Activated CD8-positive, alpha-beta T cell treated with anti-CD3 and anti-CD28 coated beads for 36 hours (primary cell): ENCODE measurements at regions not wholly inside any gene's neighbourhood (a gene's known extent, or its start where the extent isn't known, plus 50 kb on each side); places are given as distances from the start of the nearest gene placed in this dataset.

Experiments
- ATAC-seq: fragments of 200-7000 bp; cut with Tn5 transposase; one replicate; pipeline ENCODE4 v1.10.0; 2021; ENCODE audit warnings: mild to moderate bottlenecking, moderate library complexity
- CTCF ChIA-PET: fragments of 350-600 bp; sonication (Branson Sonifier 250); formaldehyde crosslinking; loops from one replicate; lab custom pipeline; 2021; ENCODE audit warnings: antibody characterized with exemption; lab: Charles Lee
- POLR2A ChIA-PET: fragments of 350-600 bp; sonication (Branson Sonifier 250); formaldehyde crosslinking; loops from one replicate; lab custom pipeline; 2021; ENCODE audit warnings: antibody characterized with exemption; lab: Charles Lee
- DNase-seq: peaks from one replicate; pipeline ENCODE4 v3.0.0-alpha.2; 2020
- H3K27ac Mint-ChIP-seq: one replicate; pipeline ENCODE4 v1.8.0; 2021; ENCODE audit warnings: mild to moderate bottlenecking, mixed read lengths
- H3K27me3 Mint-ChIP-seq: one replicate; pipeline ENCODE4 v1.8.0; 2021; ENCODE audit warnings: mixed read lengths
- H3K36me3 Mint-ChIP-seq: one replicate; pipeline ENCODE4 v1.8.0; 2021; ENCODE audit warnings: low read depth, mixed read lengths
- H3K4me1 Mint-ChIP-seq: one replicate; pipeline ENCODE4 v1.8.0; 2021; ENCODE audit warnings: low read depth, mixed read lengths
- H3K4me3 Mint-ChIP-seq: one replicate; pipeline ENCODE4 v1.8.0; 2021; ENCODE audit warnings: mild to moderate bottlenecking, moderate library complexity, mixed read lengths
- H3K9me3 Mint-ChIP-seq: one replicate; pipeline ENCODE4 v1.8.0; 2021; ENCODE audit warnings: mixed read lengths
- CTCF ChIP-seq: fragments of 200-600 bp; IDR thresholded peaks from one replicate; pipeline ENCODE4 v1.8.0; 2022; ENCODE audit warnings: antibody characterized with exemption, mild to moderate bottlenecking
- intact Hi-C: fragments of 100-400 bp; cut with micrococcal nuclease; formaldehyde crosslinking; loops from one replicate; pipeline ENCODE4 v1.10.0; 2022

GRCh38 chr4:119696963-119697362 is 68.4 kb upstream of the PDE5A start:
- DNase-seq (no peak), ATAC-seq (no peak)
- POLR2A ChIA-PET = no interaction called here
- no peak overlapping the region for H3K27ac Mint-ChIP-seq
- TF ChIP-seq CTCF = no peak
- intact Hi-C loops = no loop called here
- CTCF ChIA-PET = no interaction called here
- H3K4me3 Mint-ChIP-seq = no peak overlapping the region
- no peaks in the 10 kb centered on the region for H3K4me1 Mint-ChIP-seq
- H3K27me3 Mint-ChIP-seq = peaks cover 16% of the 10 kb centered on the region
- peaks cover 2% of the 10 kb centered on the region for H3K9me3 Mint-ChIP-seq
- H3K36me3 Mint-ChIP-seq = no peaks in the 10 kb centered on the region

GRCh38 chr4:119695216-119695615 is 66.6 kb upstream of the PDE5A start:
- ATAC-seq = no peak
- H3K4me1 Mint-ChIP-seq = no peaks in the 10 kb centered on the region
- no peak overlapping the region for H3K4me3 Mint-ChIP-seq
- H3K27me3 Mint-ChIP-seq = peaks cover 19% of the 10 kb centered on the region
- TF ChIP-seq CTCF = no peak
- POLR2A ChIA-PET = no interaction called here
- CTCF ChIA-PET = no interaction called here
- DNase-seq = no peak
- no peak overlapping the region for H3K27ac Mint-ChIP-seq
- H3K9me3 Mint-ChIP-seq = peaks cover 13% of the 10 kb centered on the region
- intact Hi-C loops = no loop called here
- H3K36me3 Mint-ChIP-seq = no peaks in the 10 kb centered on the region

- ATAC-seq = no peak
- intact Hi-C loops = no loop called here
- no peak for TF ChIP-seq CTCF
- H3K36me3 Mint-ChIP-seq = no peaks in the 10 kb centered on the region
- no peaks in the 10 kb centered on the region for H3K4me1 Mint-ChIP-seq
- ChIA-PET POLR2A (no interaction called here), CTCF (interaction anchor here (1.1 kb wide), 1 partner anchor 14 kb away, joined by 4 read pairs; no protein-coding TSS in a partner anchor)
- H3K27me3 Mint-ChIP-seq = peaks cover 13% of the 10 kb centered on the region
- H3K27ac Mint-ChIP-seq = no peak overlapping the region
- no peak for DNase-seq
- no peak overlapping the region for H3K4me3 Mint-ChIP-seq
- peaks cover 11% of the 10 kb centered on the region for H3K9me3 Mint-ChIP-seq
Observed at GRCh38 chr4:119693126-119693525, 64.5 kb upstream of the PDE5A start.

GRCh38 chr4:119692001-119692400 is 63.4 kb upstream of the PDE5A start:
- ATAC-seq (no peak), DNase-seq (no peak)
- intact Hi-C loops = no loop called here
- Mint-ChIP-seq H3K27ac (no peak overlapping the region), H3K4me3 (no peak overlapping the region), H3K4me1 (no peaks in the 10 kb centered on the region), H3K27me3 (peaks cover 11% of the 10 kb centered on the region), H3K36me3 (no peaks in the 10 kb centered on the region), H3K9me3 (peaks cover 11% of the 10 kb centered on the region)
- POLR2A ChIA-PET = interaction anchor here (1.1 kb wide), 1 partner anchor 702 kb away, joined by 3 read pairs; no protein-coding TSS in a partner anchor
- CTCF ChIA-PET = interaction anchor here (1.1 kb wide), 1 partner anchor 13 kb away, joined by 4 read pairs; no protein-coding TSS in a partner anchor
- TF ChIP-seq CTCF = no peak

GRCh38 chr4:119690871-119691270 is 62.3 kb upstream of the PDE5A start:
- no peak for TF ChIP-seq CTCF
- ATAC-seq (no peak), DNase-seq (no peak)
- H3K4me3 Mint-ChIP-seq = no peak overlapping the region
- peaks cover 14% of the 10 kb centered on the region for H3K27me3 Mint-ChIP-seq
- H3K27ac Mint-ChIP-seq = no peak overlapping the region
- intact Hi-C loops = no loop called here
- H3K9me3 Mint-ChIP-seq = peaks cover 11% of the 10 kb centered on the region
- CTCF ChIA-PET = interaction anchor here (0.7 kb wide), 1 partner anchor 62 kb away, joined by 3 read pairs; the partner anchor contains the start of gene PDE5A
- H3K36me3 Mint-ChIP-seq = no peaks in the 10 kb centered on the region
- no peaks in the 10 kb centered on the region for H3K4me1 Mint-ChIP-seq
- POLR2A ChIA-PET = no interaction called here
